ENCODE measurements at regions not wholly inside any gene's neighbourhood (a gene's known extent, or its start where the extent isn't known, plus 50 kb on each side); places are given as distances from the start of the nearest gene placed in this dataset.

GRCh38 chr1:227487606-227488005 is 75.8 kb upstream of the ZNF678 start:
- no peaks in the 10 kb centered on the region for H3K9me3 ChIP-seq (ENCODE audit: control insufficient read depth, insufficient read depth, low read depth, low read length)
- ATAC-seq = no peak
- ChIA-PET CTCF (interaction anchor here (0.6 kb wide), 1 partner anchor 11 kb away, joined by 7 read pairs; no protein-coding TSS in a partner anchor), POLR2A (no interaction called here)
- in situ Hi-C loops (cut with HindIII; ENCODE audit: low pct_unique_long_range_greater_than_20kb, low sequenced_read_pairs) = no loop called here
- H3K36me3 ChIP-seq (ENCODE audit: control insufficient read depth, insufficient read depth, low read length) = no peaks in the 10 kb centered on the region
- no peak overlapping the region for H3K27ac ChIP-seq (ENCODE audit: low read length)
- H3K4me3 ChIP-seq (ENCODE audit: low read depth in 2 of 2, low read length in 2 of 2) = no peak overlapping the region
- TF ChIP-seq POLR2AphosphoS5 (IDR thresholded peaks at IDR 0.05; ENCODE audit: low read depth, low read length) (no peak), TCF7L2 (IDR thresholded peaks at IDR 0.05; ENCODE audit: low read depth, low read length) (no peak), CTCF (IDR thresholded peaks at IDR 0.05) (no peak), REST (IDR thresholded peaks at IDR 0.05; ENCODE audit: insufficient read depth in 1 of 2, low read depth in 2 of 2, low read length in 1 of 2) (no peak), SIN3A (IDR thresholded peaks at IDR 0.05; ENCODE audit: borderline replicate concordance, insufficient read depth, low read depth, low read length) (no peak)
- intact Hi-C loops (cut with micrococcal nuclease; ENCODE audit: unreplicated experiment) = loop anchor here (10.0 kb wide), 1 partner anchor 57 kb away; no protein-coding TSS in a partner anchor
- no peaks in the 10 kb centered on the region for H3K4me1 ChIP-seq (ENCODE audit: control insufficient read depth, insufficient read depth, low read length)
- no peaks in the 10 kb centered on the region for H3K27me3 ChIP-seq (ENCODE audit: control insufficient read depth, insufficient read depth, low read length)
- no TSS peak for BruUV-seq (replicated peaks)
- DNase-seq (ENCODE audit: low read depth, low spot score) = no peak

GRCh38 chr1:227486559-227486958 is 76.8 kb upstream of the ZNF678 start:
- no peak for DNase-seq (ENCODE audit: low read depth, low spot score)
- in situ Hi-C loops (cut with HindIII; ENCODE audit: low pct_unique_long_range_greater_than_20kb, low sequenced_read_pairs) (no loop called here), intact Hi-C loops (cut with micrococcal nuclease; ENCODE audit: unreplicated experiment) (loop anchor here (10.0 kb wide), 1 partner anchor 58 kb away; no protein-coding TSS in a partner anchor)
- TF ChIP-seq REST (IDR thresholded peaks at IDR 0.05; ENCODE audit: insufficient read depth in 1 of 2, low read depth in 2 of 2, low read length in 1 of 2) (no peak), TCF7L2 (IDR thresholded peaks at IDR 0.05; ENCODE audit: low read depth, low read length) (no peak), SIN3A (IDR thresholded peaks at IDR 0.05; ENCODE audit: borderline replicate concordance, insufficient read depth, low read depth, low read length) (no peak), CTCF (IDR thresholded peaks at IDR 0.05) (no peak), POLR2AphosphoS5 (IDR thresholded peaks at IDR 0.05; ENCODE audit: low read depth, low read length) (no peak)
- no peaks in the 10 kb centered on the region for H3K27me3 ChIP-seq (ENCODE audit: control insufficient read depth, insufficient read depth, low read length)
- H3K4me1 ChIP-seq (ENCODE audit: control insufficient read depth, insufficient read depth, low read length) = no peaks in the 10 kb centered on the region
- ChIA-PET POLR2A (no interaction called here), CTCF (no interaction called here)
- ATAC-seq = no peak
- BruUV-seq (replicated peaks) = no TSS peak
- H3K27ac ChIP-seq (ENCODE audit: low read length) = no peak overlapping the region
- no peaks in the 10 kb centered on the region for H3K36me3 ChIP-seq (ENCODE audit: control insufficient read depth, insufficient read depth, low read length)
- H3K4me3 ChIP-seq (ENCODE audit: low read depth in 2 of 2, low read length in 2 of 2) = no peak overlapping the region
- H3K9me3 ChIP-seq (ENCODE audit: control insufficient read depth, insufficient read depth, low read depth, low read length) = no peaks in the 10 kb centered on the region
